ENCODE measurements at regions not wholly inside any gene's neighbourhood (a gene's known extent, or its start where the extent isn't known, plus 50 kb on each side); places are given as distances from the start of the nearest gene placed in this dataset.

DNA sequence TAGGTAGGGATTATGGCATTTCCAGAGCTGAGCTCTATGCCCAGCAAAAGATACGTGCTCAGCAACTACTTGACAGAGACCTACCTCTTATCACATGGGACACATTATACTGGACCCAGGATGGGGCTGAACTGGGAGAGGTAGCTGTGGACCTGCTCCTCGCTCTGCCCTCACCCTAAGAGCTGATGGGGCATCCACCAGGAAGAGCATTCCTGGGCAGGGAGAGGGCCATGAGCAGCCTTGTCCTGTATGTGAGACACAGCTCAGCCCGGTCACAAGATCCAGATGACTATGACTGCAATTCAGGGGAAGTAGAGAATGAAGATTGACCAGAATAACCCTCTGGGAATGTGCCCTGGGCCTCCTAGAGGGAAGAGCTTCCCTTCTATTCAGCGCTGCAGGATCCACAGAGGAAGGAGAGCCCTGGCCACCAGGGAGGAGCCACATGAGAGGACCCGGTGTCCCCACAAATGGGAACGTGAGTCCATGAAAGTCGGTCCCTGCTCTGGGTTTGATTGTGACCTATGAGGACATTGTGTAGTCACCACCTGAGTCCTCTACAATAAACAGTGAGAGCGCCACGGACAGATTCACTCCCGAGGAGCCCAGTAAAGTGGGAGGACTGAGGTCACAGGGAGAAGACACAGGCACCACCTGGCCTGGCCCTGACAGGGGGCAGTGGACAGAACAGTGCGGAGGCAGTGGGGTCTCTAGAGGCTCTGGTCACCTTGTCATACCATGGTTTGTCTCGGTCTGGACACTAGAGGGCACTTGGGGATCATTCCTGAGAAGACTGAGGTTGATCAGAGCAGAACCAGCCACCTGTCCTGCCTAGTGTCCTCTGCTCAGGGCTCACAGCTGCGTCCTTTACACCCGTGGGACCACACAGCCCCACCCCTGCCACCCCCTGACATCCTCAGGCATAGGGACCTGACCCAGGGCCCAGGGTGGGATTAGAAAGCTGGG is 99.5 kb downstream of the ZNF280B start:
- Histone ChIP-seq H3K36me3 (ENCODE audit: control insufficient read depth in 5 of 5, insufficient read depth in 5 of 5, low read length in 5 of 5) (no peaks in the 10 kb centered on the region), H3K9me3 (ENCODE audit: control insufficient read depth in 5 of 5, low read length in 5 of 5) (no peaks in the 10 kb centered on the region), H3K4me1 (ENCODE audit: control insufficient read depth in 5 of 5, insufficient read depth in 5 of 5, low read length in 5 of 5) (peaks cover 0 to 20% (median 6%) of the 10 kb centered on the region in 5 donors), H3K27me3 (ENCODE audit: control insufficient read depth in 5 of 5, insufficient read depth in 4 of 5, low read length in 5 of 5) (peaks cover 5 to 14% (median 7%) of the 10 kb centered on the region in 5 donors), H3K4me3 (ENCODE audit: low read depth in 1 of 5, low read length in 5 of 5) (no peak overlapping the region), H3K27ac (ENCODE audit: low read depth, low read length) (no peak overlapping the region), H3K9ac (ENCODE audit: low read length in 5 of 5) (no peak overlapping the region)

DNA sequence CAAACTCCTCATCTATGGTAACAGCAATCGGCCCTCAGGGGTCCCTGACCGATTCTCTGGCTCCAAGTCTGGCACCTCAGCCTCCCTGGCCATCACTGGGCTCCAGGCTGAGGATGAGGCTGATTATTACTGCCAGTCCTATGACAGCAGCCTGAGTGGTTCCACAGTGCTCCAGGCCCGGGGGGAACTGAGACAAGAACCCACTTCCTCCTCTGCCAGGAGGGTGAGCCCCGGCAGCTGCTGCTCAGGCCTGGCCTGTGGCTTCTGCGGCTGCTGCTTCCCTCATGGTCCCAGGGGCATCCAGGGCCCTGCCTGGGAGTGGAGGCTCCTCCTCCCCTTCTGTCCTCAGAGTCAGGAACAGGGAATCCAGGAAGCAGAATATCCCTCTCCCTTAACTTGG is 98.4 kb downstream of the ZNF280B start:
- H3K27ac ChIP-seq (ENCODE audit: low read depth, low read length), result no peak overlapping the region
- H3K9me3 ChIP-seq (ENCODE audit: control insufficient read depth in 5 of 5, low read length in 5 of 5), result no peaks in the 10 kb centered on the region
- H3K36me3 ChIP-seq (ENCODE audit: control insufficient read depth in 5 of 5, insufficient read depth in 5 of 5, low read length in 5 of 5), result no peaks in the 10 kb centered on the region
- no peak overlapping the region for H3K9ac ChIP-seq (ENCODE audit: low read length in 5 of 5)
- peaks cover 0 to 20% (median 6%) of the 10 kb centered on the region in 5 donors for H3K4me1 ChIP-seq (ENCODE audit: control insufficient read depth in 5 of 5, insufficient read depth in 5 of 5, low read length in 5 of 5)
- peaks cover 4 to 21% (median 13%) of the 10 kb centered on the region in 5 donors for H3K27me3 ChIP-seq (ENCODE audit: control insufficient read depth in 5 of 5, insufficient read depth in 4 of 5, low read length in 5 of 5)
- H3K4me3 ChIP-seq (ENCODE audit: low read depth in 1 of 5, low read length in 5 of 5), result no peak overlapping the region

DNA sequence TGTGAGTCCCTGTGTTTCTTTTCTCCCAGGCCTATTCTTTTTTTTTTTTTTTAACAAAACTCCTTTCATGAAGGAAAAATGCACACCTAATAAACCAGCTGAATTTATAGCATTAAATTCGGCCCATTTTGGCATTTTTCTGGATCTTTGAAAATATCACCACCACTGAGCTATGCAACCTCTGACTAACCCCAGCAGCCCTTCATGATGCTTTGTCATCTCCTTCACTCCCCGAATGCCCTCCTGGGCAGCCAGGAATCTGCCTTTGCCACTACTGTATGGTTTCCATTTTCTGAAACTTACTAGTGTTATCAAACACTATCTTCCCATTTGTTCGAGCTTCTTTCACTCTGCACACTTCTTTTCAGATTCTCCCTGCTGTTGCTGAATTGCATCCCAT is 97.9 kb downstream of the ZNF280B start:
- no peak overlapping the region for H3K4me3 ChIP-seq (ENCODE audit: low read depth in 1 of 5, low read length in 5 of 5)

DNA sequence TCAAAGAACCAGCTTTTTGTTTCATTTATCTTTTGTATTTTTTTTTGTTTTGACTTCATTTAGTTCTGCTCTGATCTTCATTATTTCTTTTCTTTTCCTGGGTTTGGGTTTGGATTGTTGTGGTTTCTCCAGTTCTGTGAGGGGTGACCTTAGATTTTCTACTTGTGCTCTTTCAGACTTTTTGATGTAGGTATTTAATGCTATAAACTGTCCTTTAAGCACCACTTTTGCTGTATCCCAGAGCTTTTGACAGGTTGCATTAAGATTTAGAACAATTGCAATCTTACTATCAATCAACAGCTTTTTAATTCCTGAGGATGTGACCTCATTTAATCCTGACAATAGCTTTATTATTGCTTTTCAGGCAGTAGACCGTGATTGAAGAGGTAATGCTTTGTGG is 94.3 kb downstream of the ZNF280B start:
- H3K27me3 ChIP-seq (ENCODE audit: control insufficient read depth in 5 of 5, insufficient read depth in 4 of 5, low read length in 5 of 5), result peaks cover 8 to 30% (median 18%) of the 10 kb centered on the region in 5 donors
- no peak overlapping the region for H3K9ac ChIP-seq (ENCODE audit: low read length in 5 of 5)
- H3K36me3 ChIP-seq (ENCODE audit: control insufficient read depth in 5 of 5, insufficient read depth in 5 of 5, low read length in 5 of 5), result no peaks in the 10 kb centered on the region
- peaks cover 0 to 12% (median 4%) of the 10 kb centered on the region in 5 donors for H3K4me1 ChIP-seq (ENCODE audit: control insufficient read depth in 5 of 5, insufficient read depth in 5 of 5, low read length in 5 of 5)
- no peak overlapping the region for H3K27ac ChIP-seq (ENCODE audit: low read depth, low read length)
- no peak overlapping the region for H3K4me3 ChIP-seq (ENCODE audit: low read depth in 1 of 5, low read length in 5 of 5)
- H3K9me3 ChIP-seq (ENCODE audit: control insufficient read depth in 5 of 5, low read length in 5 of 5), result peaks cover 0 to 2% (median 0%) of the 10 kb centered on the region in 5 donors

More for the DNA sequence above, 97.9 kb downstream of the ZNF280B start:
- no peaks in the 10 kb centered on the region for H3K9me3 ChIP-seq (ENCODE audit: control insufficient read depth in 5 of 5, low read length in 5 of 5)
- peaks cover 8 to 24% (median 14%) of the 10 kb centered on the region in 5 donors for H3K27me3 ChIP-seq (ENCODE audit: control insufficient read depth in 5 of 5, insufficient read depth in 4 of 5, low read length in 5 of 5)
- H3K36me3 ChIP-seq (ENCODE audit: control insufficient read depth in 5 of 5, insufficient read depth in 5 of 5, low read length in 5 of 5), result no peaks in the 10 kb centered on the region
- peaks cover 0 to 20% (median 6%) of the 10 kb centered on the region in 5 donors for H3K4me1 ChIP-seq (ENCODE audit: control insufficient read depth in 5 of 5, insufficient read depth in 5 of 5, low read length in 5 of 5)
- no peak overlapping the region for H3K27ac ChIP-seq (ENCODE audit: low read depth, low read length)
- no peak overlapping the region for H3K9ac ChIP-seq (ENCODE audit: low read length in 5 of 5)

DNA sequence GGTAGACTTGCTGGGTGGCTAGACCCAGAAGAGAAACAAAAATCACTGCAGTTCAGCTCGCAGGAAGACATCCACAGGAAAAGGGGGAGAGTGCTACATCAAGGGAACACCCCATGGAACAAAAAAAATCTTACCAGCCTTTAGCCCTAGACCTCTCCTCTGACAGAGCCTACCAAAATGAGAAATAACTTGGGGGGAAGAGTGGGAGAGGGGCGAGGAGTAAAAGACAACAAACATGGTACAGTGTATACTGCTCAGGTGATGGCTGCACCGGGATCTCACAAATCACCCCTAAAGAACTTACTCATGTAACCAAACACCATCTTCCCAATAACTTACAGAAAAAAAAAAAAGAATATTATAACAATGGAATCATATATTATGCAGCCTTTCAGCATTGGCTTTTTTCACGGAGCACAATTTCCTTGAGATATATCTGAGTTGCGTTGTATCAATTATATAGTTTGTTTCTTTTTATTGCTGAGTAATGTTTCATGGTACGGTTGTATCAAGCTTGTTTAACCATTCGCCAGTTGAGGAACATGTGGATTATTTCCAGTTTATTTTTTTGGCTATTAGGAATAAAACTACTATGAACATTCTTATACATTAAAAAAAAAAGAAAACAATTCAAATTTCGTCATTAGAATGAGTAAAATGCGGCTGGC is 90.9 kb downstream of the ZNF280B start:
- Histone ChIP-seq H3K27me3 (ENCODE audit: control insufficient read depth in 5 of 5, insufficient read depth in 4 of 5, low read length in 5 of 5) (peaks cover 11 to 35% (median 23%) of the 10 kb centered on the region in 5 donors), H3K9me3 (ENCODE audit: control insufficient read depth in 5 of 5, low read length in 5 of 5) (peaks cover 0 to 2% (median 0%) of the 10 kb centered on the region in 5 donors), H3K27ac (ENCODE audit: low read depth, low read length) (no peak overlapping the region), H3K4me1 (ENCODE audit: control insufficient read depth in 5 of 5, insufficient read depth in 5 of 5, low read length in 5 of 5) (no peaks in the 10 kb centered on the region), H3K36me3 (ENCODE audit: control insufficient read depth in 5 of 5, insufficient read depth in 5 of 5, low read length in 5 of 5) (no peaks in the 10 kb centered on the region), H3K9ac (ENCODE audit: low read length in 5 of 5) (no peak overlapping the region), H3K4me3 (ENCODE audit: low read depth in 1 of 5, low read length in 5 of 5) (no peak overlapping the region)

DNA sequence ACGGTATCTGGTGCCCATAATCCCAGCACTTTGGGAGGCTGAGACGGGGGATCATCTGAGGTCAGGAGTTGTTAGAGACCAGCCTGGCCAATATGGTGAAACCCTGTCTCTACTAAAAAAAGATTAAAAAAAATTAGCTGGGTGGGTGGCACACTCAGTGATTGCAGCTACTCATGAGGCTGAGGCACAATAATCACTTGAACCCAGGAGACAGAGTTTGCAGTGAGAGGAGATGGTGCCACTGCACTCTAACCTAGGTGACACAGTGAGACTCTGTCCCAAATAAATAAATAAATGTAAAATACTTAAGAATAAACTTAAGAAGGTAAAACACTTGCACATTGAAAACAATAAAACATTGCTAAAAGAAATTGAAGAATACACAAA is 90.4 kb downstream of the ZNF280B start:
- Histone ChIP-seq H3K9ac (ENCODE audit: low read length in 5 of 5) (no peak overlapping the region), H3K27ac (ENCODE audit: low read depth, low read length) (no peak overlapping the region)

DNA sequence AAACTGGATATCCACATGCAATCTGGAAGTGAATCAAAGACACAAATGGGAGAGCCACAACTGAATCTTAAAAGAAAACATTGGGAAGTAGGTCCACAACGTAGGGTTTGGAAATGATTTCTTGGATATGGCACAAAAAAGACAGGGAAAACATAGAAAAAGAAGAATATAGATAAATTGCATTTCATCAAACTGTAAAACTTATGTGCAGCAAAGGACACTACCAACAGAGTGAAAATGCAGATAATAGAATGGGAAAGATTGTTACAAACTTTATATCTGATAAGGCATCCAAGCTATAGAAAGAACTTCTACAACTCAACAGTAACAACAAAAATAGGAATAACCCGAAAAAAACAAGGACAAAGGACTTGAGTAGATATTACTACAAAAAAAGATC is 89.6 kb downstream of the ZNF280B start:
- Histone ChIP-seq H3K4me1 (ENCODE audit: control insufficient read depth in 5 of 5, insufficient read depth in 5 of 5, low read length in 5 of 5) (no peaks in the 10 kb centered on the region), H3K27ac (ENCODE audit: low read depth, low read length) (no peak overlapping the region), H3K36me3 (ENCODE audit: control insufficient read depth in 5 of 5, insufficient read depth in 5 of 5, low read length in 5 of 5) (no peaks in the 10 kb centered on the region), H3K27me3 (ENCODE audit: control insufficient read depth in 5 of 5, insufficient read depth in 4 of 5, low read length in 5 of 5) (peaks cover 7 to 36% (median 23%) of the 10 kb centered on the region in 5 donors), H3K4me3 (ENCODE audit: low read depth in 1 of 5, low read length in 5 of 5) (no peak overlapping the region), H3K9me3 (ENCODE audit: control insufficient read depth in 5 of 5, low read length in 5 of 5) (peaks cover 0 to 2% (median 0%) of the 10 kb centered on the region in 5 donors), H3K9ac (ENCODE audit: low read length in 5 of 5) (no peak overlapping the region)

More for the DNA sequence above, 90.4 kb downstream of the ZNF280B start:
- Histone ChIP-seq H3K27me3 (ENCODE audit: control insufficient read depth in 5 of 5, insufficient read depth in 4 of 5, low read length in 5 of 5) (peaks cover 8 to 35% (median 23%) of the 10 kb centered on the region in 5 donors), H3K4me3 (ENCODE audit: low read depth in 1 of 5, low read length in 5 of 5) (no peak overlapping the region), H3K36me3 (ENCODE audit: control insufficient read depth in 5 of 5, insufficient read depth in 5 of 5, low read length in 5 of 5) (no peaks in the 10 kb centered on the region), H3K9me3 (ENCODE audit: control insufficient read depth in 5 of 5, low read length in 5 of 5) (peaks cover 0 to 2% (median 0%) of the 10 kb centered on the region in 5 donors), H3K4me1 (ENCODE audit: control insufficient read depth in 5 of 5, insufficient read depth in 5 of 5, low read length in 5 of 5) (no peaks in the 10 kb centered on the region)

DNA sequence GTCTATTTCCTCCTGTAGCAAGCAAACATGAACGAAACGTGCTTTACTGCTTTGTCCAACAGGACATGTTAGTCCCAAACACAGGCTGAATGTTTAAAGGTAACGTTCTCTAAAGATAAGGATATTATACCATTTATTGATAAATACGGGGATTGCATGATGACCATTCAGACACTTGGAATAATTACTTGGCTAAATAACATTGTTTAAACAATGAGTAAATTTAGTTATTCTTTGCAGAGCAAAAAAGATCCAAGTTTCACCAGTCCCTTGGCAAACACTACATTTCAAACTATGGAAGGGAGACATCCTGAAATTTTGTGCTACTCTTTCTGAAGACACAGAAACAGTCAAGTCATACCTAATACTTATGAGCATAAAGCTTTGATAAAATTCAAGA is 88.0 kb downstream of the ZNF280B start:
- Histone ChIP-seq H3K4me1 (ENCODE audit: control insufficient read depth in 5 of 5, insufficient read depth in 5 of 5, low read length in 5 of 5) (no peaks in the 10 kb centered on the region), H3K9ac (ENCODE audit: low read length in 5 of 5) (no peak overlapping the region)

DNA sequence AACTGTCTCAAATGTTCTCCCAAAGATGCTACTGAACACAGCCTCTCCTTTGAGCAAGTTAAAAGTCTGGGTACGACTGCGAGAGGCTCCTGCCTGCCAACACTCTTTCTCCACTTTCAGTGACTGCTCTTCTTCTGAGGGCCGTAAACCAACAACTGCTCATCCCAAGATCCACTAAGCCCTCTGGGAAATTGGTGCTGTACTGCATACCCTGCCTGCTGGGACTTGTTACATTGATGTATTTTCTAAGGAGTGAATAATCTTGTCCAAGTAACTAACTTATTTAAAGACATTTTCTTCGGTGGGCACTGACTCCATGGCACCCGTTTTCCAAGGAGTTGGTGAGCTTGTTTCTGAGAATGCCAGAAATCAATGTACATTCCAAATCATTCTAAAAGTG is 87.2 kb downstream of the ZNF280B start:
- Histone ChIP-seq H3K27ac (ENCODE audit: low read depth, low read length) (no peak overlapping the region), H3K27me3 (ENCODE audit: control insufficient read depth in 5 of 5, insufficient read depth in 4 of 5, low read length in 5 of 5) (peaks cover 8 to 29% (median 24%) of the 10 kb centered on the region in 5 donors), H3K9ac (ENCODE audit: low read length in 5 of 5) (no peak overlapping the region)

More for the DNA sequence above, 88.0 kb downstream of the ZNF280B start:
- Histone ChIP-seq H3K27me3 (ENCODE audit: control insufficient read depth in 5 of 5, insufficient read depth in 4 of 5, low read length in 5 of 5) (peaks cover 3 to 34% (median 20%) of the 10 kb centered on the region in 5 donors), H3K27ac (ENCODE audit: low read depth, low read length) (no peak overlapping the region), H3K36me3 (ENCODE audit: control insufficient read depth in 5 of 5, insufficient read depth in 5 of 5, low read length in 5 of 5) (no peaks in the 10 kb centered on the region), H3K9me3 (ENCODE audit: control insufficient read depth in 5 of 5, low read length in 5 of 5) (peaks cover 0 to 2% (median 0%) of the 10 kb centered on the region in 5 donors), H3K4me3 (ENCODE audit: low read depth in 1 of 5, low read length in 5 of 5) (no peak overlapping the region)

More for the DNA sequence above, 87.2 kb downstream of the ZNF280B start:
- Histone ChIP-seq H3K4me3 (ENCODE audit: low read depth in 1 of 5, low read length in 5 of 5) (no peak overlapping the region), H3K9me3 (ENCODE audit: control insufficient read depth in 5 of 5, low read length in 5 of 5) (peaks cover 0 to 2% (median 0%) of the 10 kb centered on the region in 5 donors), H3K4me1 (ENCODE audit: control insufficient read depth in 5 of 5, insufficient read depth in 5 of 5, low read length in 5 of 5) (no peaks in the 10 kb centered on the region), H3K36me3 (ENCODE audit: control insufficient read depth in 5 of 5, insufficient read depth in 5 of 5, low read length in 5 of 5) (no peaks in the 10 kb centered on the region)

Data from subcutaneous abdominal adipose tissue (tissue), 5 donors.